MCF 10A (cell line): ENCODE measurements at regions not wholly inside any gene's neighbourhood (a gene's known extent, or its start where the extent isn't known, plus 50 kb on each side); places are given as distances from the start of the nearest gene placed in this dataset.

ENCODE experiments used
- BruUV-seq: library from RNA; stranded (reverse); fragments of 400-500 nt; replicated peaks from 2 replicates; lab custom pipeline; 2021; lab: Mats Ljungman, UMichigan
- CTCF ChIA-PET: fragments of 300-600 bp; sonication (Branson Sonifier 250); formaldehyde crosslinking; extraction: SDS; loops from one replicate; lab custom pipeline; 2021; ENCODE audit warnings: antibody characterized with exemption, inconsistent platforms; lab: Yijun Ruan, JAX
- POLR2A ChIA-PET: fragments of 300-600, 350-650 bp; sonication (Branson Sonifier 250); formaldehyde crosslinking; extraction: SDS; loops from one replicate; lab custom pipeline; 2020; ENCODE audit warnings: antibody characterized with exemption, inconsistent platforms; lab: Yijun Ruan, JAX
- DNase-seq: peaks from one replicate; pipeline ENCODE4 v3.0.0-alpha.2; 2018; ENCODE audit not compliant: unreplicated experiment
- H3K27ac Mint-ChIP-seq: one replicate; pipeline ENCODE4 v1.8.0; 2022; ENCODE audit warnings: mild to moderate bottlenecking, low read depth, mixed read lengths; ENCODE audit not compliant: unreplicated experiment
- H3K27me3 Mint-ChIP-seq: one replicate; pipeline ENCODE4 v1.8.0; 2022; ENCODE audit warnings: mixed read lengths; ENCODE audit not compliant: insufficient read depth, unreplicated experiment
- H3K36me3 Mint-ChIP-seq: one replicate; pipeline ENCODE4 v1.8.0; 2022; ENCODE audit warnings: mild to moderate bottlenecking, moderate library complexity, mixed read lengths; ENCODE audit not compliant: insufficient read depth, unreplicated experiment
- H3K4me1 Mint-ChIP-seq: one replicate; pipeline ENCODE4 v1.8.0; 2022; ENCODE audit warnings: mixed read lengths; ENCODE audit not compliant: insufficient read depth, unreplicated experiment
- H3K4me3 Mint-ChIP-seq: one replicate; pipeline ENCODE4 v1.8.0; 2022; ENCODE audit warnings: mild to moderate bottlenecking, moderate library complexity, mixed read lengths; ENCODE audit not compliant: unreplicated experiment
- H3K9me3 Mint-ChIP-seq: one replicate; pipeline ENCODE4 v1.8.0; 2022; ENCODE audit warnings: mixed read lengths; ENCODE audit not compliant: unreplicated experiment
- intact Hi-C: fragments of 100-400 bp; cut with micrococcal nuclease; formaldehyde crosslinking; loops from 2 replicates; pipeline ENCODE4 v1.14.1; 2022
- TF ChIP-seq, protein P1 (sequence below): fragments of 200-600 bp; IDR thresholded peaks from one replicate; pipeline ENCODE4 v1.8.0; 2022; ENCODE audit warnings: antibody characterized with exemption, mild to moderate bottlenecking; ENCODE audit not compliant: unreplicated experiment

DNA sequence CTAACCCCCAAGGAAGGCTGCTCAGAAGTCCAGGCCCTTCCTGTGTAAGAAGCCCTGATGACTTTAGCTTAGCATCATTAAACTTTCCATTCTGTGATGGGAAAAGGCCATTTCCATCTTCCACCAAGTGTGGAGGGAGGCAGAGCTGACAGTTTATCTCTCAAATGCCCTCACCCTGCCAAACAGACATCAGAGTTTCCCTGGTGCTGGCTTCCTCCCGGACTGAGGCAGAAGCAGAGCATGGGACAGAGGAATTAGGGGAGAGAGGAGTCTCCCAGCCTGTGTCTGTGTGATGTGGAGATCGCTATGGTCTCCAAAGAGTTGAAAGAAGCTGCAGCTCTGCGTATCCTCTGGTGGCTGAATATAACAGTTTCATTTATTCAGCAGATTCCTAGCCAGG is 57.4 kb upstream of the CTNNA1 start:
- intact Hi-C loops, result no loop called here
- CTCF ChIA-PET, result interaction anchor here (0.9 kb wide), 2 partner anchors 8 to 30 kb away, joined by 4 to 7 read pairs; no protein-coding TSS in a partner anchor

DNA sequence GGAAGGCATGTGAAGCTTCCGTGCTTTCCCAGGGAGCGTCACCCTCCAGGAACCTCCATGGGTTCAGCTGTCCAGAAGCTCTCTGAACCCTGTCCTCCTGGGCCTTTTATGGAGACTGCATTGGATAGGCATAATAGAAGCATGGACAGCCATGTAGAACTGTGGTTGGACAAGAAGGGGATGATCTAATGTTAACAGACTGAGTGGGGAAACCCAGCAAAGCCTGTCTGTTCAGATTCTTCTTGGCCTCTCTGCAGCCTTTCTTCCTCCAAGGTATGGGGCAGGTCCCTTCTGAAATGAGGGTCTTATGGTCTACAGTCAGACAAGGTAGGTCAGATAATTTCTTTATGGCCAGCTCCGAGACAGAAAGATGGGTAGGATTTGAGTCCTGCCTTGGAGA is 59.1 kb upstream of the CTNNA1 start:
- H3K4me3 Mint-ChIP-seq, result no peak overlapping the region
- no TSS peak for BruUV-seq
- DNase-seq, result no peak

More for the DNA sequence above, 57.4 kb upstream of the CTNNA1 start:
- peaks cover 6% of the 10 kb centered on the region for H3K4me1 Mint-ChIP-seq
- no peaks in the 10 kb centered on the region for H3K36me3 Mint-ChIP-seq
- POLR2A ChIA-PET, result interaction anchor here (1.2 kb wide), 1 partner anchor 57 kb away, joined by 3 read pairs; the partner anchor contains the start of gene CTNNA1
- H3K4me3 Mint-ChIP-seq, result no peak overlapping the region
- no TSS peak for BruUV-seq
- no peaks in the 10 kb centered on the region for H3K27me3 Mint-ChIP-seq
- H3K9me3 Mint-ChIP-seq, result no peaks in the 10 kb centered on the region
- DNase-seq, result no peak
- TF ChIP-seq, protein P1, sequence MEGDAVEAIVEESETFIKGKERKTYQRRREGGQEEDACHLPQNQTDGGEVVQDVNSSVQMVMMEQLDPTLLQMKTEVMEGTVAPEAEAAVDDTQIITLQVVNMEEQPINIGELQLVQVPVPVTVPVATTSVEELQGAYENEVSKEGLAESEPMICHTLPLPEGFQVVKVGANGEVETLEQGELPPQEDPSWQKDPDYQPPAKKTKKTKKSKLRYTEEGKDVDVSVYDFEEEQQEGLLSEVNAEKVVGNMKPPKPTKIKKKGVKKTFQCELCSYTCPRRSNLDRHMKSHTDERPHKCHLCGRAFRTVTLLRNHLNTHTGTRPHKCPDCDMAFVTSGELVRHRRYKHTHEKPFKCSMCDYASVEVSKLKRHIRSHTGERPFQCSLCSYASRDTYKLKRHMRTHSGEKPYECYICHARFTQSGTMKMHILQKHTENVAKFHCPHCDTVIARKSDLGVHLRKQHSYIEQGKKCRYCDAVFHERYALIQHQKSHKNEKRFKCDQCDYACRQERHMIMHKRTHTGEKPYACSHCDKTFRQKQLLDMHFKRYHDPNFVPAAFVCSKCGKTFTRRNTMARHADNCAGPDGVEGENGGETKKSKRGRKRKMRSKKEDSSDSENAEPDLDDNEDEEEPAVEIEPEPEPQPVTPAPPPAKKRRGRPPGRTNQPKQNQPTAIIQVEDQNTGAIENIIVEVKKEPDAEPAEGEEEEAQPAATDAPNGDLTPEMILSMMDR, result no peak
- H3K27ac Mint-ChIP-seq, result no peak overlapping the region

DNA sequence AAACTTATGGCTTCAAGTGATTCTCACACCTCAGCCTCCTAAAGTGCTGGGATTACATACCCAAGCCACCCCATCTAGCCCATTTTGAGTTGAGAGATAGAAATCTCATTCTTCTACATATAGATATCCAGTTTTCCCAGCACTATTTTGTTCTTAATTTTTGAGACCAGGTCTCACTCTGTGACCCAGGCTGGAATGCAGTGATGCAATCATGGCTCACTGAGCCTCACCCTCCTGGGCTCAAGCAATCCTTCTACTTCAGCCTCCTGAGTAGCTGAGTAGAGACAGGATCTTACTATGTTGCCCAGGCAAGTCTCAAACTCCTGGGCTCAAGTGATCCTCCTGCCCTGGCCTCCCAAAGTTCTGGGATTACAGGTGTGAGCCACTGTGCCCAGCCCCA is 60.9 kb upstream of the CTNNA1 start:
- no peak overlapping the region for H3K4me3 Mint-ChIP-seq
- CTCF ChIA-PET, result no interaction called here
- DNase-seq, result peak; percentile 34
- H3K27ac Mint-ChIP-seq, result no peak overlapping the region
- intact Hi-C loops, result no loop called here
- no peaks in the 10 kb centered on the region for H3K9me3 Mint-ChIP-seq
- no peaks in the 10 kb centered on the region for H3K36me3 Mint-ChIP-seq
- no peaks in the 10 kb centered on the region for H3K27me3 Mint-ChIP-seq
- no TSS peak for BruUV-seq
- POLR2A ChIA-PET, result no interaction called here
- TF ChIP-seq, protein P1, result no peak
- peaks cover 6% of the 10 kb centered on the region for H3K4me1 Mint-ChIP-seq

More for the DNA sequence above, 59.1 kb upstream of the CTNNA1 start:
- Mint-ChIP-seq H3K27ac (no peak overlapping the region), H3K27me3 (no peaks in the 10 kb centered on the region), H3K9me3 (no peaks in the 10 kb centered on the region), H3K36me3 (no peaks in the 10 kb centered on the region), H3K4me1 (peaks cover 6% of the 10 kb centered on the region)
- intact Hi-C loops, result no loop called here
- ChIA-PET CTCF (interaction anchor here (1.0 kb wide), 1 partner anchor 9 kb away, joined by 3 read pairs; no protein-coding TSS in a partner anchor), POLR2A (no interaction called here)
- TF ChIP-seq, protein P1, result no peak

DNA sequence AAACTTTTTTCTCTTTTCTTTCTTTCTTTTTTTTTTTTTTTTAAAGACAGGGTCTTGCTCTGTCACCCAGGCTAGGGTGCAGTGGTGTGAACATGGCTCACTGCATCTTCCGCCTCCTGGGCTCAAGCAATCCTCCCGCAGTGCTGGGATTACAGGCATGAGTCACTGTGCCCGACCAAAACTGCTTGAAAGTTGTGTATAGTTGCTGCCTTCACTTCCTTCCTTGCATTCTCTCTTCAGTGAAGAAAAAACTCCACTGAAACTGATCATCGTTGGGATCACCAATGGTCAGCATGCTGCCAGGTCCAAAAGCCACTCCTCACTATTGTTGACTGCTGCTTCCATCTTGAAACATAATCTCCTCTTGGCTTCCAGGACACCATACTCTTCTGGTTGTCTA is 66.6 kb upstream of the CTNNA1 start:
- POLR2A ChIA-PET, result interaction anchor here (0.8 kb wide), 1 partner anchor 67 kb away, joined by 3 read pairs; no protein-coding TSS in a partner anchor
- CTCF ChIA-PET, result interaction anchor here (0.7 to 0.8 kb wide), 3 partner anchors 19 to 57 kb away, joined by 3 to 5 read pairs (median 4); no protein-coding TSS in a partner anchor
- H3K27ac Mint-ChIP-seq, result no peak overlapping the region
- no peak overlapping the region for H3K4me3 Mint-ChIP-seq
- BruUV-seq, result no TSS peak
- intact Hi-C loops, result no loop called here
- peaks cover 7% of the 10 kb centered on the region for H3K9me3 Mint-ChIP-seq
- H3K4me1 Mint-ChIP-seq, result peaks cover 7% of the 10 kb centered on the region
- H3K36me3 Mint-ChIP-seq, result no peaks in the 10 kb centered on the region
- peak; percentile 77 for DNase-seq
- H3K27me3 Mint-ChIP-seq, result peaks cover 16% of the 10 kb centered on the region
- TF ChIP-seq, protein P1, result no peak
